ENCODE measurements at regions not wholly inside any gene's neighbourhood (a gene's known extent, or its start where the extent isn't known, plus 50 kb on each side); places are given as distances from the start of the nearest gene placed in this dataset.

GRCh38 chr16:55933038-55933437 is 57.9 kb upstream of the CES5A start:
- Histone ChIP-seq H3K9me3 (ENCODE audit: low read depth) (no peaks in the 10 kb centered on the region), H3K4me1 (ENCODE audit: low read depth) (no peaks in the 10 kb centered on the region), H3K36me3 (no peaks in the 10 kb centered on the region), H3K27ac (no peak overlapping the region), H3K27me3 (no peaks in the 10 kb centered on the region), H3K4me3 (no peak overlapping the region)
- TF ChIP-seq CTCF (IDR thresholded peaks at IDR 0.05; ENCODE audit: low read depth, low read length) = no peak
- DNase-seq (ENCODE audit: low read depth in 1 of 2, low spot score in 1 of 2) = no peak

GRCh38 chr16:55930036-55930435 is 54.9 kb upstream of the CES5A start:
- Histone ChIP-seq H3K27ac (no peak overlapping the region), H3K4me3 (no peak overlapping the region), H3K36me3 (no peaks in the 10 kb centered on the region), H3K4me1 (ENCODE audit: low read depth) (no peaks in the 10 kb centered on the region), H3K9me3 (ENCODE audit: low read depth) (no peaks in the 10 kb centered on the region), H3K27me3 (no peaks in the 10 kb centered on the region)
- no peak for TF ChIP-seq CTCF (IDR thresholded peaks at IDR 0.05; ENCODE audit: low read depth, low read length)
- DNase-seq (ENCODE audit: low read depth in 1 of 2, low spot score in 1 of 2) = no peak

- Histone ChIP-seq H3K9me3 (ENCODE audit: low read depth) (no peaks in the 10 kb centered on the region), H3K36me3 (no peaks in the 10 kb centered on the region), H3K4me1 (ENCODE audit: low read depth) (no peaks in the 10 kb centered on the region), H3K27me3 (no peaks in the 10 kb centered on the region), H3K4me3 (no peak overlapping the region), H3K27ac (no peak overlapping the region)
- no peak for TF ChIP-seq CTCF (IDR thresholded peaks at IDR 0.05; ENCODE audit: low read depth, low read length)
- DNase-seq (ENCODE audit: low read depth in 1 of 2, low spot score in 1 of 2) = no peak
These were observed 54.0 kb upstream of the CES5A start for GRCh38 chr16:55929181-55929580.

GRCh38 chr16:55925242-55925641 is 50.1 kb upstream of the CES5A start:
- Histone ChIP-seq H3K27ac (no peak overlapping the region), H3K27me3 (no peaks in the 10 kb centered on the region), H3K4me1 (ENCODE audit: low read depth) (no peaks in the 10 kb centered on the region), H3K9me3 (ENCODE audit: low read depth) (no peaks in the 10 kb centered on the region), H3K36me3 (no peaks in the 10 kb centered on the region), H3K4me3 (no peak overlapping the region)
- DNase-seq (ENCODE audit: low read depth in 1 of 2, low spot score in 1 of 2) = no peak
- no peak for TF ChIP-seq CTCF (IDR thresholded peaks at IDR 0.05; ENCODE audit: low read depth, low read length)
